ENCODE measurements at regions not wholly inside any gene's neighbourhood (a gene's known extent, or its start where the extent isn't known, plus 50 kb on each side); places are given as distances from the start of the nearest gene placed in this dataset.
"Not testable (repeated sequence)": the region's sequence is repeated elsewhere in the genome, so short reads cannot be mapped to it uniquely, and the experiment has no call there.

GRCh38 chr3:191985691-191986090, 524.7 kb downstream of the PYDC2 start:
- Histone ChIP-seq H3K27me3 (ENCODE audit: control insufficient read depth in 3 of 3, insufficient read depth in 3 of 3, low read length in 2 of 3) (no peaks in the 10 kb centered on the region), H3K27ac (ENCODE audit: low read depth in 1 of 2, low read length in 1 of 2) (no peak overlapping the region), H3K9me3 (ENCODE audit: control insufficient read depth in 4 of 4, insufficient read depth in 3 of 4, low read length in 3 of 4) (peaks cover 0 to 4% (median 0%) of the 10 kb centered on the region in 4 donors), H3K4me3 (no peak overlapping the region), H3K36me3 (ENCODE audit: control insufficient read depth in 4 of 4, insufficient read depth in 4 of 4, low read length in 4 of 4) (no peaks in the 10 kb centered on the region), H3K4me1 (ENCODE audit: control insufficient read depth in 5 of 5, insufficient read depth in 5 of 5, low read length in 5 of 5) (no peaks in the 10 kb centered on the region), H3K9ac (ENCODE audit: insufficient read depth in 1 of 2, low read length in 2 of 2) (no peak overlapping the region)
- no peak for ATAC-seq (ENCODE audit: insufficient read depth, low FRiP score)
- no peak for TF ChIP-seq CTCF (IDR thresholded peaks at IDR 0.05; ENCODE audit: control extremely low read depth, extremely low read depth)
- DNase-seq, result no peak
- WGBS, 2 donors, result 88 to 98% methylated on average over 3 of the region's 3 CpGs

- no peaks in the 10 kb centered on the region for H3K4me1 ChIP-seq (ENCODE audit: control insufficient read depth in 5 of 5, insufficient read depth in 5 of 5, low read length in 5 of 5)
- no peaks in the 10 kb centered on the region for H3K36me3 ChIP-seq (ENCODE audit: control insufficient read depth in 4 of 4, insufficient read depth in 4 of 4, low read length in 4 of 4)
- no peak overlapping the region for H3K4me3 ChIP-seq
- no peaks in the 10 kb centered on the region for H3K27me3 ChIP-seq (ENCODE audit: control insufficient read depth in 3 of 3, insufficient read depth in 3 of 3, low read length in 2 of 3)
- ATAC-seq (ENCODE audit: insufficient read depth, low FRiP score), result no peak
- TF ChIP-seq CTCF (IDR thresholded peaks at IDR 0.05; ENCODE audit: control extremely low read depth, extremely low read depth), result no peak
- 63 to 70% methylated on average over 1 of the region's 1 CpG for WGBS, 2 donors
- H3K27ac ChIP-seq (ENCODE audit: low read depth in 1 of 2, low read length in 1 of 2), result no peak overlapping the region
- no peak for DNase-seq
- no peak overlapping the region for H3K9ac ChIP-seq (ENCODE audit: insufficient read depth in 1 of 2, low read length in 2 of 2)
- peaks cover 0 to 4% (median 0%) of the 10 kb centered on the region in 4 donors for H3K9me3 ChIP-seq (ENCODE audit: control insufficient read depth in 4 of 4, insufficient read depth in 3 of 4, low read length in 3 of 4)
Observed at GRCh38 chr3:191987831-191988350, 526.9 kb downstream of the PYDC2 start.

GRCh38 chr3:191993952-191994351, 533.0 kb downstream of the PYDC2 start:
- WGBS, 2 donors, result 70 to 82% methylated on average over 4 of the region's 4 CpGs

GRCh38 chr3:191997093-191997492, 536.1 kb downstream of the PYDC2 start:
- no peak overlapping the region for H3K4me3 ChIP-seq
- no peaks in the 10 kb centered on the region for H3K4me1 ChIP-seq (ENCODE audit: control insufficient read depth in 5 of 5, insufficient read depth in 5 of 5, low read length in 5 of 5)
- no peak for TF ChIP-seq CTCF (IDR thresholded peaks at IDR 0.05; ENCODE audit: control extremely low read depth, extremely low read depth)
- no peak overlapping the region for H3K9ac ChIP-seq (ENCODE audit: insufficient read depth in 1 of 2, low read length in 2 of 2)
- ATAC-seq (ENCODE audit: insufficient read depth, low FRiP score), result no peak
- no peak for DNase-seq
- H3K27ac ChIP-seq (ENCODE audit: low read depth in 1 of 2, low read length in 1 of 2), result no peak overlapping the region
- H3K36me3 ChIP-seq (ENCODE audit: control insufficient read depth in 4 of 4, insufficient read depth in 4 of 4, low read length in 4 of 4), result no peaks in the 10 kb centered on the region
- no peaks in the 10 kb centered on the region for H3K27me3 ChIP-seq (ENCODE audit: control insufficient read depth in 3 of 3, insufficient read depth in 3 of 3, low read length in 2 of 3)
- H3K9me3 ChIP-seq (ENCODE audit: control insufficient read depth in 4 of 4, insufficient read depth in 3 of 4, low read length in 3 of 4), result no peaks in the 10 kb centered on the region

More at GRCh38 chr3:191993952-191994351, 533.0 kb downstream of the PYDC2 start:
- H3K9ac ChIP-seq (ENCODE audit: insufficient read depth in 1 of 2, low read length in 2 of 2); H3K4me1 ChIP-seq (ENCODE audit: control insufficient read depth in 5 of 5, insufficient read depth in 5 of 5, low read length in 5 of 5); H3K9me3 ChIP-seq (ENCODE audit: control insufficient read depth in 4 of 4, insufficient read depth in 3 of 4, low read length in 3 of 4); H3K4me3 ChIP-seq; DNase-seq; H3K27me3 ChIP-seq (ENCODE audit: control insufficient read depth in 3 of 3, insufficient read depth in 3 of 3, low read length in 2 of 3); ATAC-seq (ENCODE audit: insufficient read depth, low FRiP score); H3K36me3 ChIP-seq (ENCODE audit: control insufficient read depth in 4 of 4, insufficient read depth in 4 of 4, low read length in 4 of 4); H3K27ac ChIP-seq (ENCODE audit: low read depth in 1 of 2, low read length in 1 of 2): not testable (repeated sequence)
